GM23338 (cell line): ENCODE measurements at regions not wholly inside any gene's neighbourhood (a gene's known extent, or its start where the extent isn't known, plus 50 kb on each side); places are given as distances from the start of the nearest gene placed in this dataset.

Experiments used
- ATAC-seq: fragments of 200-7000 bp; cut with Tn5 transposase; 3 replicates; pipeline ENCODE4 v1.9.1; 2020
- DNase-seq: peaks from one replicate; pipeline ENCODE4 v3.0.0-alpha.2; 2015; ENCODE audit warnings: low spot score
- H2AFZ ChIP-seq: fragments of 200-600 bp; sonication (generic); 2 replicates; pipeline ENCODE4 v1.8.0; 2016; ENCODE audit warnings: antibody characterized with exemption, mild to moderate bottlenecking, moderate library complexity
- H3F3A ChIP-seq: fragments of 200-600 bp; sonication (generic); replicated peaks from 2 replicates; pipeline ENCODE4 v1.8.0; 2017; ENCODE audit warnings: antibody characterized with exemption, mixed run types, low read depth
- H3K27ac ChIP-seq: fragments of 200-600 bp; sonication (generic); 2 replicates; pipeline ENCODE4 v1.6.1; 2016; ENCODE audit warnings: low read depth
- H3K27me3 ChIP-seq: fragments of 200-600 bp; sonication (generic); 2 replicates; pipeline ENCODE4 v1.8.0; 2016; ENCODE audit warnings: mild to moderate bottlenecking, mixed run types, moderate library complexity; ENCODE audit not compliant: insufficient read depth
- H3K36me3 ChIP-seq: fragments of 200-600 bp; sonication (generic); 2 replicates; pipeline ENCODE4 v1.8.0; 2016; ENCODE audit warnings: mild to moderate bottlenecking; ENCODE audit not compliant: insufficient read depth
- H3K4me1 ChIP-seq: fragments of 200-600 bp; sonication (generic); 2 replicates; pipeline ENCODE4 v1.8.0; 2016; ENCODE audit warnings: mild to moderate bottlenecking, moderate library complexity; ENCODE audit not compliant: insufficient read depth
- H3K4me2 ChIP-seq: fragments of 200-600 bp; sonication (generic); 2 replicates; pipeline ENCODE4 v1.7.1; 2017; ENCODE audit warnings: mixed run types
- H3K4me3 ChIP-seq: fragments of 200-600 bp; sonication (generic); 2 replicates; pipeline ENCODE4 v1.6.1; 2016; ENCODE audit warnings: mixed run types
- H3K79me2 ChIP-seq: fragments of 200-600 bp; sonication (generic); replicated peaks from 2 replicates; pipeline ENCODE4 v1.8.0; 2017; ENCODE audit warnings: mild to moderate bottlenecking; ENCODE audit not compliant: insufficient read depth
- H3K9me2 ChIP-seq: fragments of 200-600 bp; sonication (generic); 2 replicates; pipeline ENCODE4 v1.8.0; 2017; ENCODE audit not compliant: insufficient read depth
- H4K20me1 ChIP-seq: fragments of 200-600 bp; sonication (generic); replicated peaks from 2 replicates; pipeline ENCODE4 v1.8.0; 2017; ENCODE audit warnings: mild to moderate bottlenecking; ENCODE audit not compliant: insufficient read depth
- H3K27ac Mint-ChIP-seq: 2 replicates; pipeline ENCODE4 v1.8.0; 2020; ENCODE audit warnings: inconsistent platforms, mild to moderate bottlenecking, moderate library complexity, mixed read lengths
- H3K27me3 Mint-ChIP-seq: 3 replicates; pipeline ENCODE4 v1.8.0; 2022; ENCODE audit warnings: low read depth, mild to moderate bottlenecking, moderate library complexity, mixed read lengths, inconsistent platforms; ENCODE audit not compliant: insufficient read depth, poor library complexity
- H3K36me3 Mint-ChIP-seq: 3 replicates; pipeline ENCODE4 v1.8.0; 2021; ENCODE audit warnings: low read depth, mild to moderate bottlenecking, inconsistent platforms, moderate library complexity, mixed read lengths
- H3K4me1 Mint-ChIP-seq: 3 replicates; pipeline ENCODE4 v1.8.0; 2020; ENCODE audit warnings: mild to moderate bottlenecking, inconsistent platforms, mixed read lengths
- H3K4me3 Mint-ChIP-seq: 3 replicates; pipeline ENCODE4 v1.8.0; 2021; ENCODE audit warnings: moderate library complexity, mild to moderate bottlenecking, inconsistent platforms, mixed read lengths
- H3K9me3 Mint-ChIP-seq: 3 replicates; pipeline ENCODE4 v1.8.0; 2020; ENCODE audit warnings: moderate library complexity, mild to moderate bottlenecking, inconsistent platforms, mixed read lengths
- CREB1 ChIP-seq: fragments of 250-450 bp; sonication (Bioruptor Pico); IDR thresholded peaks from 2 replicates; pipeline ENCODE4 v1.5.0; 2020; ENCODE audit warnings: low read depth, mild to moderate bottlenecking, moderate library complexity
- EZH2 ChIP-seq: fragments of 200-600 bp; sonication (generic); IDR thresholded peaks from one replicate; pipeline ENCODE4 v1.8.0; 2017; ENCODE audit warnings: antibody characterized with exemption, mild to moderate bottlenecking, low read depth; ENCODE audit not compliant: unreplicated experiment
- EZH2phosphoT487 ChIP-seq: fragments of 200-600 bp; sonication (generic); IDR thresholded peaks from one replicate; pipeline ENCODE4 v1.8.1; 2018; ENCODE audit warnings: antibody characterized with exemption; ENCODE audit not compliant: unreplicated experiment
- JUNB ChIP-seq: IDR thresholded peaks from one replicate; pipeline ENCODE4 v1.6.1; 2016; ENCODE audit warnings: antibody characterized with exemption; ENCODE audit not compliant: unreplicated experiment
- POLR2AphosphoS5 ChIP-seq: IDR thresholded peaks from 2 replicates; pipeline ENCODE4 v1.6.1; 2016; ENCODE audit warnings: antibody characterized with exemption, low read depth
- STAT1 ChIP-seq: IDR thresholded peaks from one replicate; pipeline ENCODE4 v1.6.1; 2016; ENCODE audit warnings: antibody characterized with exemption; ENCODE audit not compliant: unreplicated experiment
- ZNF114 ChIP-seq: fragments of 250-450 bp; sonication (Bioruptor Pico); IDR thresholded peaks from 2 replicates; pipeline ENCODE4 v1.5.0; 2020; ENCODE audit warnings: mild to moderate bottlenecking, moderate library complexity
- ZNF331 ChIP-seq: fragments of 250-450 bp; sonication (Bioruptor Pico); IDR thresholded peaks from 2 replicates; pipeline ENCODE4 v1.5.0; 2020; ENCODE audit warnings: low read depth, mild to moderate bottlenecking, moderate library complexity
- TF ChIP-seq, protein P1 (sequence below): fragments of 250-450 bp; sonication (Bioruptor Pico); IDR thresholded peaks from 2 replicates; pipeline ENCODE4 v1.5.0; 2020; ENCODE audit warnings: mild to moderate bottlenecking, moderate library complexity
- TF ChIP-seq, protein P2 (sequence below): IDR thresholded peaks from 2 replicates; pipeline ENCODE4 v1.6.1; 2016; ENCODE audit warnings: antibody characterized with exemption
- TF ChIP-seq, protein P3 (sequence below), 2 experiments: fragments of 200-600 bp in 1 of 2; sonication (generic) in 1 of 2; conservative IDR thresholded peaks; 2 replicates each; pipeline versions ENCODE4 v1.5.1 to v1.6.1; 2016 to 2017; ENCODE audit warnings: antibody characterized with exemption in 2 of 2, low read depth in 2 of 2, mild to moderate bottlenecking in 2 of 2, moderate library complexity in 1 of 2

DNA sequence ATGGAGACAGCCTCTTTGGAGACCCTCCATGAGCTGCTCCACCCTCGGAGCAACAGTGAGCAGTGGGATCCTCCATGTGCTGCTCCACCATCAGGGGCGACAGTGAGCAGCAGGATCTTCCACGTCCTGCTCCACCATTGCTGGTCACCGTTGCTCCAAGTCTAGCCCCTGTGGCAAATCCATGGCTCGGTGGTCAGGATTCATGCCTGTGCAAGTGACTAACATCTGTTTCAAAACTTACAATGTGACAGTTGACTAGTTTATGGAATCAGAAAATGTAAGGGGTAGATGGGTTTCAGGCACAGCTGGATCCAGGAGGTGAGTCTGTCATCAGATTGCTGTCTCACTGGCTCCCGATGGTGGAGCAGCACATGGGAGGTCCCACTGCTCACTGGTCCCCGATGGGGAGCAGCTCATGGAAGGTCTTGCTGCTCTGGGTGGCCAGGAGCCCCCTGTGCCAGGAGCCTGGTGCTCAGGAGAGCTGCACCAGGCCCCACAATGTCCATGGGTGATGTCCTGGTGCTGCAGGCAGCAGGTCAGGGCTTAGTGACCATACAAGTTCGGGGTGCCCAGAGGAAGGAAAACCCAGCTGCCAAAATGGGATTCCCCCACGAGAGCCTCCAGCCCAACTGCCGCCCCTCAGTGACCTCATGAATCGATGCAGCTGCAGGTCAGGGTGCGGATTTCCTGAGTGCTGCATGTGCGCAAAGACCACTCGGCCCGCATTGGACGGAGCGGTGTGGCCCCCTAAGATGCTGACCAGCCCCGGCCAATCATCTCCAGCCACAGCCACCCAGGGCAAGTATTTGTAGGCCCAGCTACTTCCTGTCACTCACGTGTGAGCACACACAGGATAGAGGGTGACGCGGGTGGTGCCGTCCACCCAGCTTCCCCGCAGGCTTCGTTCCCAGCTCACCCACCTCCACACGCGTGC lies 116.5 kb upstream of the OTOS start (continued):
- TF ChIP-seq, protein P1, sequence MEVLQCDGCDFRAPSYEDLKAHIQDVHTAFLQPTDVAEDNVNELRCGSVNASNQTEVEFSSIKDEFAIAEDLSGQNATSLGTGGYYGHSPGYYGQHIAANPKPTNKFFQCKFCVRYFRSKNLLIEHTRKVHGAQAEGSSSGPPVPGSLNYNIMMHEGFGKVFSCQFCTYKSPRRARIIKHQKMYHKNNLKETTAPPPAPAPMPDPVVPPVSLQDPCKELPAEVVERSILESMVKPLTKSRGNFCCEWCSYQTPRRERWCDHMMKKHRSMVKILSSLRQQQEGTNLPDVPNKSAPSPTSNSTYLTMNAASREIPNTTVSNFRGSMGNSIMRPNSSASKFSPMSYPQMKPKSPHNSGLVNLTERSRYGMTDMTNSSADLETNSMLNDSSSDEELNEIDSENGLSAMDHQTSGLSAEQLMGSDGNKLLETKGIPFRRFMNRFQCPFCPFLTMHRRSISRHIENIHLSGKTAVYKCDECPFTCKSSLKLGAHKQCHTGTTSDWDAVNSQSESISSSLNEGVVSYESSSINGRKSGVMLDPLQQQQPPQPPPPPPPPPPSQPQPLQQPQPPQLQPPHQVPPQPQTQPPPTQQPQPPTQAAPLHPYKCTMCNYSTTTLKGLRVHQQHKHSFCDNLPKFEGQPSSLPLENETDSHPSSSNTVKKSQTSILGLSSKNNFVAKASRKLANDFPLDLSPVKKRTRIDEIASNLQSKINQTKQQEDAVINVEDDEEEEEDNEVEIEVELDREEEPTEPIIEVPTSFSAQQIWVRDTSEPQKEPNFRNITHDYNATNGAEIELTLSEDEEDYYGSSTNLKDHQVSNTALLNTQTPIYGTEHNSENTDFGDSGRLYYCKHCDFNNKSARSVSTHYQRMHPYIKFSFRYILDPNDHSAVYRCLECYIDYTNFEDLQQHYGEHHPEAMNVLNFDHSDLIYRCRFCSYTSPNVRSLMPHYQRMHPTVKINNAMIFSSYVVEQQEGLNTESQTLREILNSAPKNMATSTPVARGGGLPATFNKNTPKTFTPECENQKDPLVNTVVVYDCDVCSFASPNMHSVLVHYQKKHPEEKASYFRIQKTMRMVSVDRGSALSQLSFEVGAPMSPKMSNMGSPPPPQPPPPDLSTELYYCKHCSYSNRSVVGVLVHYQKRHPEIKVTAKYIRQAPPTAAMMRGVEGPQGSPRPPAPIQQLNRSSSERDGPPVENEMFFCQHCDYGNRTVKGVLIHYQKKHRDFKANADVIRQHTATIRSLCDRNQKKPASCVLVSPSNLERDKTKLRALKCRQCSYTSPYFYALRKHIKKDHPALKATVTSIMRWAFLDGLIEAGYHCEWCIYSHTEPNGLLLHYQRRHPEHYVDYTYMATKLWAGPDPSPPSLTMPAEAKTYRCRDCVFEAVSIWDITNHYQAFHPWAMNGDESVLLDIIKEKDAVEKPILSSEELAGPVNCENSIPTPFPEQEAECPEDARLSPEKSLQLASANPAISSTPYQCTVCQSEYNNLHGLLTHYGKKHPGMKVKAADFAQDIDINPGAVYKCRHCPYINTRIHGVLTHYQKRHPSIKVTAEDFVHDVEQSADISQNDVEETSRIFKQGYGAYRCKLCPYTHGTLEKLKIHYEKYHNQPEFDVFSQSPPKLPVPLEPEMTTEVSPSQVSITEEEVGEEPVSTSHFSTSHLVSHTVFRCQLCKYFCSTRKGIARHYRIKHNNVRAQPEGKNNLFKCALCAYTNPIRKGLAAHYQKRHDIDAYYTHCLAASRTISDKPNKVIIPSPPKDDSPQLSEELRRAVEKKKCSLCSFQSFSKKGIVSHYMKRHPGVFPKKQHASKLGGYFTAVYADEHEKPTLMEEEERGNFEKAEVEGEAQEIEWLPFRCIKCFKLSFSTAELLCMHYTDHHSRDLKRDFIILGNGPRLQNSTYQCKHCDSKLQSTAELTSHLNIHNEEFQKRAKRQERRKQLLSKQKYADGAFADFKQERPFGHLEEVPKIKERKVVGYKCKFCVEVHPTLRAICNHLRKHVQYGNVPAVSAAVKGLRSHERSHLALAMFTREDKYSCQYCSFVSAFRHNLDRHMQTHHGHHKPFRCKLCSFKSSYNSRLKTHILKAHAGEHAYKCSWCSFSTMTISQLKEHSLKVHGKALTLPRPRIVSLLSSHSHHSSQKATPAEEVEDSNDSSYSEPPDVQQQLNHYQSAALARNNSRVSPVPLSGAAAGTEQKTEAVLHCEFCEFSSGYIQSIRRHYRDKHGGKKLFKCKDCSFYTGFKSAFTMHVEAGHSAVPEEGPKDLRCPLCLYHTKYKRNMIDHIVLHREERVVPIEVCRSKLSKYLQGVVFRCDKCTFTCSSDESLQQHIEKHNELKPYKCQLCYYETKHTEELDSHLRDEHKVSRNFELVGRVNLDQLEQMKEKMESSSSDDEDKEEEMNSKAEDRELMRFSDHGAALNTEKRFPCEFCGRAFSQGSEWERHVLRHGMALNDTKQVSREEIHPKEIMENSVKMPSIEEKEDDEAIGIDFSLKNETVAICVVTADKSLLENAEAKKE: no peak
- no peak for TF ChIP-seq EZH2
- no peak for TF ChIP-seq JUNB
- no peak for TF ChIP-seq POLR2AphosphoS5
- TF ChIP-seq ZNF114 (CRISPR knock-in tag): no peak
- no peak for TF ChIP-seq STAT1

DNA sequence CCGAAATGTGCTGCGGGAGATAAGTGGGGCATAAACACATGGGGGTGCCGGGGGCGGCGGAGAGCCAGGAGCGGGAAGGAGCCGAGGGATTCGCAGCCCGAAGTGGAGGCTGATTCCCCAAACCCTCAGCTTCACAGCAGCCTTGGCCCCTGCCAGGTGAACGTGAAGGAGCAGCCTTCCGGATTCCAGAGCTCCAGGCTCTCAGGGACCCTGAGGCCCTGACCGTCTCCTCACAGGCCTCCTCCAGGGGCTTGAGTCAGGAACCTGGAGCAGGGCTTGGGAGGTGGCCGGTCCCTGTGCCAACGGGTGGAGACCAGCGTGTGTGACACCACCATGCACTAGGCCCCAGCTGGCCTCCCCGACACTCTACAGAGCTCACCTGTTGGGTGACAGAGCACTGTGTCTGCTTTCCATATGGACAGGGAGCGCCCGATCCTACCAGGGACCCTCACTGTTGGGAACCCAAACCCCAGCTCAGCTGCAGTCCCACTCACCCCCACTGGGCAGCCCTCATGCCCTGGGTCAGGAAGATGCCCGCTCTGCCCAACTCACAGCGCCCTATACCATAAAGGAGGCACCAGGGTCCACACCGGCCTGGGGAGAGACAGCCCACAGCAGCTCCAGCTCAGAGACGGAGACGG lies 117.6 kb upstream of the OTOS start:
- peaks cover 45% of the 10 kb centered on the region for H3K9me3 Mint-ChIP-seq
- Histone ChIP-seq H3K36me3 (no peaks in the 10 kb centered on the region), H2AFZ (no peak overlapping the region), H3K4me3 (no peak overlapping the region), H3K4me2 (no peak overlapping the region), H3K27me3 (no peaks in the 10 kb centered on the region), H3F3A (no peaks in the 10 kb centered on the region), H4K20me1 (no peaks in the 10 kb centered on the region), H3K9me2 (0 out of 2 replicates have a peak, but pooled peaks cover 6% of the 10 kb centered on the region), H3K27ac (no peak overlapping the region), H3K4me1 (no peaks in the 10 kb centered on the region), H3K79me2 (no peaks in the 10 kb centered on the region)
- H3K4me1 Mint-ChIP-seq: peaks cover 8% of the 10 kb centered on the region
- H3K27ac Mint-ChIP-seq: no peak overlapping the region
- DNase-seq (no peak), ATAC-seq (no peak)
- H3K36me3 Mint-ChIP-seq: peaks cover 12% of the 10 kb centered on the region
- peaks cover 16% of the 10 kb centered on the region for H3K27me3 Mint-ChIP-seq
- no peak overlapping the region for H3K4me3 Mint-ChIP-seq
- TF ChIP-seq EZH2phosphoT487 (no peak), STAT1 (no peak), ZNF331 (CRISPR knock-in tag) (no peak), POLR2AphosphoS5 (no peak), CREB1 (no peak), ZNF114 (CRISPR knock-in tag) (no peak), JUNB (no peak)
- TF ChIP-seq, protein P2, sequence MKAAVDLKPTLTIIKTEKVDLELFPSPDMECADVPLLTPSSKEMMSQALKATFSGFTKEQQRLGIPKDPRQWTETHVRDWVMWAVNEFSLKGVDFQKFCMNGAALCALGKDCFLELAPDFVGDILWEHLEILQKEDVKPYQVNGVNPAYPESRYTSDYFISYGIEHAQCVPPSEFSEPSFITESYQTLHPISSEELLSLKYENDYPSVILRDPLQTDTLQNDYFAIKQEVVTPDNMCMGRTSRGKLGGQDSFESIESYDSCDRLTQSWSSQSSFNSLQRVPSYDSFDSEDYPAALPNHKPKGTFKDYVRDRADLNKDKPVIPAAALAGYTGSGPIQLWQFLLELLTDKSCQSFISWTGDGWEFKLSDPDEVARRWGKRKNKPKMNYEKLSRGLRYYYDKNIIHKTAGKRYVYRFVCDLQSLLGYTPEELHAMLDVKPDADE: no peak
- TF ChIP-seq, protein P3, sequence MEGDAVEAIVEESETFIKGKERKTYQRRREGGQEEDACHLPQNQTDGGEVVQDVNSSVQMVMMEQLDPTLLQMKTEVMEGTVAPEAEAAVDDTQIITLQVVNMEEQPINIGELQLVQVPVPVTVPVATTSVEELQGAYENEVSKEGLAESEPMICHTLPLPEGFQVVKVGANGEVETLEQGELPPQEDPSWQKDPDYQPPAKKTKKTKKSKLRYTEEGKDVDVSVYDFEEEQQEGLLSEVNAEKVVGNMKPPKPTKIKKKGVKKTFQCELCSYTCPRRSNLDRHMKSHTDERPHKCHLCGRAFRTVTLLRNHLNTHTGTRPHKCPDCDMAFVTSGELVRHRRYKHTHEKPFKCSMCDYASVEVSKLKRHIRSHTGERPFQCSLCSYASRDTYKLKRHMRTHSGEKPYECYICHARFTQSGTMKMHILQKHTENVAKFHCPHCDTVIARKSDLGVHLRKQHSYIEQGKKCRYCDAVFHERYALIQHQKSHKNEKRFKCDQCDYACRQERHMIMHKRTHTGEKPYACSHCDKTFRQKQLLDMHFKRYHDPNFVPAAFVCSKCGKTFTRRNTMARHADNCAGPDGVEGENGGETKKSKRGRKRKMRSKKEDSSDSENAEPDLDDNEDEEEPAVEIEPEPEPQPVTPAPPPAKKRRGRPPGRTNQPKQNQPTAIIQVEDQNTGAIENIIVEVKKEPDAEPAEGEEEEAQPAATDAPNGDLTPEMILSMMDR (conservative IDR thresholded peaks at IDR 0.05; ENCODE audit: low read depth in 2 of 2): no peak
